PC-9 (cell line): ENCODE measurements at regions not wholly inside any gene's neighbourhood (a gene's known extent, or its start where the extent isn't known, plus 50 kb on each side); places are given as distances from the start of the nearest gene placed in this dataset.

ENCODE experiments used
- EZH2 ChIP-seq: fragments of 200-600 bp; sonication (generic); IDR thresholded peaks from 2 replicates; pipeline ENCODE4 v1.8.0; 2017; ENCODE audit warnings: antibody characterized with exemption, low read depth
- TF ChIP-seq, protein P1 (sequence below): fragments of 200-600 bp; sonication (generic); conservative IDR thresholded peaks from 2 replicates; pipeline ENCODE4 v1.6.1; 2017; ENCODE audit warnings: mixed run types, antibody characterized with exemption, mild to moderate bottlenecking, moderate library complexity

DNA sequence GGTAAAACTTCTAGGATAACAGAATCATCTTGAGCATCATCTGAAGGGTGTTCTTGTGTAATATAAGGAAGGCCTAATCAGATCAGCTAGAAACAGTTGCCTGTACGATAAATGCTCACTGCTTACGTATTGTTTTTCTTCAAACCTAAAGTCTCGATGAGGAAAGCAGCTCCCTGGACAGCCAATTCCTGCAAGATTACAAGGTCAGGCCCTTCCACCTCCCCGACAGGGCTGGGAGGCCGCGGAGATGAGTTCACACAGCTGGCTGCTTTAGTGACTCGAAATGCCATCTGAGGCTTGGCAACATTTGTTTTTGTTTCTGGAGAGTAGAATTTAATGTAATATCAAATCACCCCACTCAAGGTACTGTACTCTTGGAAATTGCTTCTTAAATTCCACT is 95.1 kb upstream of the PFKP start:
- no peak for TF ChIP-seq EZH2
- TF ChIP-seq, protein P1, sequence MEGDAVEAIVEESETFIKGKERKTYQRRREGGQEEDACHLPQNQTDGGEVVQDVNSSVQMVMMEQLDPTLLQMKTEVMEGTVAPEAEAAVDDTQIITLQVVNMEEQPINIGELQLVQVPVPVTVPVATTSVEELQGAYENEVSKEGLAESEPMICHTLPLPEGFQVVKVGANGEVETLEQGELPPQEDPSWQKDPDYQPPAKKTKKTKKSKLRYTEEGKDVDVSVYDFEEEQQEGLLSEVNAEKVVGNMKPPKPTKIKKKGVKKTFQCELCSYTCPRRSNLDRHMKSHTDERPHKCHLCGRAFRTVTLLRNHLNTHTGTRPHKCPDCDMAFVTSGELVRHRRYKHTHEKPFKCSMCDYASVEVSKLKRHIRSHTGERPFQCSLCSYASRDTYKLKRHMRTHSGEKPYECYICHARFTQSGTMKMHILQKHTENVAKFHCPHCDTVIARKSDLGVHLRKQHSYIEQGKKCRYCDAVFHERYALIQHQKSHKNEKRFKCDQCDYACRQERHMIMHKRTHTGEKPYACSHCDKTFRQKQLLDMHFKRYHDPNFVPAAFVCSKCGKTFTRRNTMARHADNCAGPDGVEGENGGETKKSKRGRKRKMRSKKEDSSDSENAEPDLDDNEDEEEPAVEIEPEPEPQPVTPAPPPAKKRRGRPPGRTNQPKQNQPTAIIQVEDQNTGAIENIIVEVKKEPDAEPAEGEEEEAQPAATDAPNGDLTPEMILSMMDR: no peak
